CD14-positive monocyte (primary cell): ENCODE measurements at regions not wholly inside any gene's neighbourhood (a gene's known extent, or its start where the extent isn't known, plus 50 kb on each side); places are given as distances from the start of the nearest gene placed in this dataset.

Experiments used
- DNase-seq, 3 donors: peaks; one replicate each; pipeline ENCODE4 v3.0.0-alpha.2; 2011 to 2022
- H2AFZ ChIP-seq: 2 replicates; pipeline ENCODE4 v1.6.0; 2012; ENCODE audit warnings: mild to moderate bottlenecking, low read depth, low read length, inconsistent platforms; ENCODE audit not compliant: insufficient read depth, poor library complexity, severe bottlenecking
- H3K27ac ChIP-seq, 2 donors: 1 replicate in 1 of 2; 2 replicates in 1 of 2; pipeline ENCODE4 v1.5.1; 2012 to 2013; ENCODE audit warnings: low read length in 2 of 2, control low read depth in 1 of 2, inconsistent platforms in 1 of 2, low read depth in 1 of 2, mild to moderate bottlenecking in 1 of 2
- H3K27me3 ChIP-seq, 2 donors: one replicate each; pipeline versions ENCODE4 v1.6.0 to v1.6.1; 2011 to 2013; ENCODE audit warnings: low read length in 2 of 2; ENCODE audit not compliant: control insufficient read depth in 2 of 2, insufficient read depth in 2 of 2
- H3K36me3 ChIP-seq, 2 donors: replicated peaks in 1 of 2; 1 replicate in 1 of 2; 2 replicates in 1 of 2; pipeline versions ENCODE4 v1.5.1 to v1.6.1; 2012 to 2013; ENCODE audit warnings: low read length in 2 of 2, control low read depth in 1 of 2, inconsistent platforms in 1 of 2, mild to moderate bottlenecking in 1 of 2; ENCODE audit not compliant: insufficient read depth in 2 of 2, control insufficient read depth in 1 of 2
- H3K4me1 ChIP-seq, 2 donors: 1 replicate in 1 of 2; 2 replicates in 1 of 2; pipeline versions ENCODE4 v1.5.1 to v1.6.1; 2012 to 2013; ENCODE audit warnings: low read length in 2 of 2, control low read depth in 1 of 2, inconsistent platforms in 1 of 2, mild to moderate bottlenecking in 1 of 2, moderate library complexity in 1 of 2; ENCODE audit not compliant: insufficient read depth in 2 of 2, control insufficient read depth in 1 of 2
- H3K4me2 ChIP-seq: replicated peaks from 2 replicates; pipeline ENCODE3; 2012; ENCODE audit warnings: low read length, moderate library complexity, mild to moderate bottlenecking; ENCODE audit not compliant: poor library complexity, severe bottlenecking; ENCODE audit errors: extremely low read depth
- H3K4me3 ChIP-seq, 3 experiments: fragments of 200-600 bp in 1 of 3; sonication (generic) in 1 of 3; replicated peaks in 1 of 3; 1 replicate in 2 of 3; 2 replicates in 1 of 3; pipeline ENCODE4 v1.5.1; 2011 to 2013; ENCODE audit warnings: low read length in 3 of 3, mild to moderate bottlenecking in 3 of 3, control low read depth in 2 of 3, low read depth in 2 of 3, inconsistent platforms in 1 of 3, moderate library complexity in 1 of 3
- H3K79me2 ChIP-seq: 2 replicates; pipeline ENCODE4 v1.6.0; 2012; ENCODE audit warnings: mild to moderate bottlenecking, control low read depth, inconsistent platforms, low read length, moderate library complexity; ENCODE audit not compliant: insufficient read depth
- H3K9ac ChIP-seq: 2 replicates; pipeline ENCODE4 v1.6.0; 2017; ENCODE audit warnings: low read length, mild to moderate bottlenecking; ENCODE audit not compliant: insufficient read depth, poor library complexity, severe bottlenecking
- H3K9me3 ChIP-seq, 2 donors: replicated peaks in 1 of 2; 1 replicate in 1 of 2; 2 replicates in 1 of 2; pipeline versions ENCODE4 v1.5.1 to v1.6.1; 2012 to 2013; ENCODE audit warnings: low read length in 2 of 2, control low read depth in 1 of 2; ENCODE audit not compliant: control insufficient read depth in 1 of 2, insufficient read depth in 1 of 2
- H4K20me1 ChIP-seq: 2 replicates; pipeline ENCODE4 v1.6.0; 2012; ENCODE audit warnings: mild to moderate bottlenecking, low read length, control low read depth, moderate library complexity; ENCODE audit not compliant: insufficient read depth
- H3K27ac Mint-ChIP-seq, 7 donors: one replicate each; pipeline ENCODE4 v1.8.0; 2020; ENCODE audit warnings: mild to moderate bottlenecking in 7 of 7, mixed read lengths in 7 of 7, moderate library complexity in 6 of 7, inconsistent platforms in 2 of 7
- H3K27me3 Mint-ChIP-seq, 3 donors: one replicate each; pipeline ENCODE4 v1.8.0; 2021 to 2022; ENCODE audit warnings: low read depth in 3 of 3, mild to moderate bottlenecking in 3 of 3, mixed read lengths in 3 of 3, moderate library complexity in 3 of 3, inconsistent platforms in 1 of 3
- H3K36me3 Mint-ChIP-seq, 2 donors: one replicate each; pipeline ENCODE4 v1.8.0; 2020; ENCODE audit warnings: mixed read lengths in 2 of 2, inconsistent platforms in 1 of 2, mild to moderate bottlenecking in 1 of 2
- H3K4me1 Mint-ChIP-seq: one replicate; pipeline ENCODE4 v1.8.0; 2020; ENCODE audit warnings: mild to moderate bottlenecking, mixed read lengths
- H3K4me3 Mint-ChIP-seq, 2 donors: one replicate each; pipeline ENCODE4 v1.8.0; 2020; ENCODE audit warnings: mild to moderate bottlenecking in 2 of 2, mixed read lengths in 2 of 2, moderate library complexity in 1 of 2
- H3K9me3 Mint-ChIP-seq, 7 donors: one replicate each; pipeline ENCODE4 v1.8.0; 2020 to 2022; ENCODE audit warnings: mixed read lengths in 7 of 7, mild to moderate bottlenecking in 6 of 7, moderate library complexity in 6 of 7, inconsistent platforms in 2 of 7
- WGBS: methylation state at CpG from one replicate; pipeline ENCODE4 v1.1.5; 2013; ENCODE audit warnings: missing lambda C conversion rate; ENCODE audit not compliant: insufficient coverage; 5-methylcytosine and 5-hydroxymethylcytosine counted together
- intact Hi-C, 2 donors: fragments of 100-400 bp; cut with micrococcal nuclease; formaldehyde crosslinking; loops; one replicate each; pipeline versions ENCODE4 v1.15.0 to v1.15.1; 2023
- TF ChIP-seq, protein P1 (sequence below): fragments of 200-600 bp; IDR thresholded peaks from one replicate; pipeline ENCODE4 v1.8.0; 2022; ENCODE audit warnings: antibody characterized with exemption, mild to moderate bottlenecking

DNA sequence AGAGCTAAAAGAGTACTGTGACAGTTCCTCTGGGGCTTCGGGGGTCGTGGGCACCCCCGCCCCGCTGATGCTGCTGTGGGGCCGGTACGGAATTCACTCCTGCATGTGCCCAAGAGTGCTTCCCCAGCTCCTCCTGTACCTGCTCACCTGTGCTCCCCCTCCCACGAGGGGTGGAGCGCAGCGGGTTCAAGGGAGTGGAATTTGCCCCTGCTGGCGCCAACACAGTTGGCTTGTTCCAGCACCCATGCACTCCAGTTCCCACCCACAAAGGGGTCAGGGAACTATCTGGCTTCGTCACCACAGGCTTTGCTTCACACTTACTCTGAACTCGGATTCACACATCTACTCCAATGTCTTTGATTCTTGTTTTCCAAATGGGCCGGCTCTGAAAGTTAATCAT is 1086.9 kb upstream of the CDH6 start:
- no peaks in the 10 kb centered on the region for H3K4me1 ChIP-seq
- TF ChIP-seq, protein P1, sequence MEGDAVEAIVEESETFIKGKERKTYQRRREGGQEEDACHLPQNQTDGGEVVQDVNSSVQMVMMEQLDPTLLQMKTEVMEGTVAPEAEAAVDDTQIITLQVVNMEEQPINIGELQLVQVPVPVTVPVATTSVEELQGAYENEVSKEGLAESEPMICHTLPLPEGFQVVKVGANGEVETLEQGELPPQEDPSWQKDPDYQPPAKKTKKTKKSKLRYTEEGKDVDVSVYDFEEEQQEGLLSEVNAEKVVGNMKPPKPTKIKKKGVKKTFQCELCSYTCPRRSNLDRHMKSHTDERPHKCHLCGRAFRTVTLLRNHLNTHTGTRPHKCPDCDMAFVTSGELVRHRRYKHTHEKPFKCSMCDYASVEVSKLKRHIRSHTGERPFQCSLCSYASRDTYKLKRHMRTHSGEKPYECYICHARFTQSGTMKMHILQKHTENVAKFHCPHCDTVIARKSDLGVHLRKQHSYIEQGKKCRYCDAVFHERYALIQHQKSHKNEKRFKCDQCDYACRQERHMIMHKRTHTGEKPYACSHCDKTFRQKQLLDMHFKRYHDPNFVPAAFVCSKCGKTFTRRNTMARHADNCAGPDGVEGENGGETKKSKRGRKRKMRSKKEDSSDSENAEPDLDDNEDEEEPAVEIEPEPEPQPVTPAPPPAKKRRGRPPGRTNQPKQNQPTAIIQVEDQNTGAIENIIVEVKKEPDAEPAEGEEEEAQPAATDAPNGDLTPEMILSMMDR, result no peak
- no peaks in the 10 kb centered on the region for H3K36me3 ChIP-seq
- DNase-seq, result no peak
- Mint-ChIP-seq H3K9me3 (peaks cover 0 to 8% (median 0%) of the 10 kb centered on the region in 7 donors), H3K4me3 (no peak overlapping the region), H3K27me3 (peaks cover 0 to 2% (median 0%) of the 10 kb centered on the region in 3 donors), H3K27ac (no peak overlapping the region), H3K4me1 (no peaks in the 10 kb centered on the region), H3K36me3 (no peaks in the 10 kb centered on the region)
- no peak overlapping the region for H2AFZ ChIP-seq
- H3K27me3 ChIP-seq, result no peaks in the 10 kb centered on the region
- H3K9ac ChIP-seq, result no peak overlapping the region
- no peak overlapping the region for H3K27ac ChIP-seq
- H4K20me1 ChIP-seq, result no peaks in the 10 kb centered on the region
- no peak overlapping the region for H3K4me3 ChIP-seq
- H3K9me3 ChIP-seq, result peaks cover 6 to 12% of the 10 kb centered on the region in 2 donors
- intact Hi-C loops, result no loop called here
- no peak overlapping the region for H3K4me2 ChIP-seq
- 82% methylated on average over 11 of the region's 13 CpGs for WGBS
- H3K79me2 ChIP-seq, result no peaks in the 10 kb centered on the region

DNA sequence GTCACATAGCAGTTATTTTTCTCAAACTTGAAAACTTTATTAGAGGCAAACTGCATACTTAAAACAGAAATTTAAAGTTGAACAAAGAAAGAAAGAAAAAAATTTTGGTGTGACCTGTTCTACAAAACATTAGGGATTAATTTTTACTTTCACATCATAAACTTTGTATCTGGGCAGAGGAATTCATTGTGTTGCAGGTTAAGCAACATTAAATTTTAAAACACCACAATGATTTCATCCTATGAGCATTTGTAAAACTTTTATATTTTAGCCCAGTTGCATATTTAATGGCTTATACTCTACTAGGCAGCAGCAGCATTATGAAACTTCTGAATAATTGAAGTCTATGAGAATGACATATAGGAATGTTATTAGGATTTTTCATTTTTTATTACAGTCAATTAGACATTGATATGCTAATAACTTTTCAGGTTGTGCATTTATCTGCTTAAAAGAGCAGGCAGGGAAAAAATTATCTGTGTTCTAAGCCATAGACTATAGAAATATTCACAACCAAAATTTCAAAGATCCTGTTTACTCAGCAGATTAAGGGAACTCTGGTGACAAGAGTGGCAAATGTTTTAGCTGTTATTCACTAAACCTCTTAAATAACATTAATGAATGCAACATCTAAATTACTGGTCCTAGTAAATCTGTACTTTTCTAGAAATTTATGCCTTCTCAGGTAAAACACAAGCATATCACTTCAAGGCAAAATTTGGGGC is 1088.5 kb upstream of the CDH6 start:
- no peaks in the 10 kb centered on the region for H3K79me2 ChIP-seq
- H3K9me3 Mint-ChIP-seq, result peaks cover 0 to 8% (median 0%) of the 10 kb centered on the region in 7 donors
- H3K27ac ChIP-seq, result no peak overlapping the region
- H3K4me2 ChIP-seq, result no peak overlapping the region
- intact Hi-C loops, result no loop called here
- no peak overlapping the region for H3K27ac Mint-ChIP-seq
- no peak overlapping the region for H3K4me3 Mint-ChIP-seq
- no peaks in the 10 kb centered on the region for H3K4me1 Mint-ChIP-seq
- H3K9me3 ChIP-seq, result peaks cover 6 to 16% of the 10 kb centered on the region in 2 donors
- H3K9ac ChIP-seq, result no peak overlapping the region
- no peaks in the 10 kb centered on the region for H3K27me3 ChIP-seq
- no peak for DNase-seq
- no peak overlapping the region for H3K4me3 ChIP-seq
- no peaks in the 10 kb centered on the region for H3K4me1 ChIP-seq
- H3K36me3 ChIP-seq, result no peaks in the 10 kb centered on the region
- H3K36me3 Mint-ChIP-seq, result no peaks in the 10 kb centered on the region
- H2AFZ ChIP-seq, result no peak overlapping the region
- TF ChIP-seq, protein P1, result no peak
- peaks cover 0 to 2% (median 2%) of the 10 kb centered on the region in 3 donors for H3K27me3 Mint-ChIP-seq
- H4K20me1 ChIP-seq, result no peaks in the 10 kb centered on the region
